IMR-90 (cell line): ENCODE measurements at regions not wholly inside any gene's neighbourhood (a gene's known extent, or its start where the extent isn't known, plus 50 kb on each side); places are given as distances from the start of the nearest gene placed in this dataset.

Experiments
- ATAC-seq: fragments of 200-7000 bp; cut with Tn5 transposase; 2 replicates; pipeline ENCODE4 v1.9.1; 2020; ENCODE audit warnings: low read depth, mild to moderate bottlenecking, moderate library complexity
- BruUV-seq: library from RNA; stranded (reverse); fragments of 400-500 nt; replicated peaks from 2 replicates; lab custom pipeline; 2021; lab: Mats Ljungman, UMichigan
- CTCF ChIA-PET: fragments of 300-600 bp; formaldehyde crosslinking; extraction: SDS; loops from one replicate; lab custom pipeline; 2021; ENCODE audit warnings: antibody characterized with exemption; lab: Yijun Ruan, JAX
- POLR2A ChIA-PET: fragments of 300-600 bp; sonication (Branson Sonifier 250); formaldehyde crosslinking; loops from one replicate; lab custom pipeline; 2022; ENCODE audit warnings: antibody characterized with exemption; ENCODE audit not compliant: unreplicated experiment; lab: Charles Lee
- DNase-seq: peaks from one replicate; pipeline ENCODE4 v3.0.0; 2013
- H2AFZ ChIP-seq: replicated peaks from 2 replicates; pipeline ENCODE3; 2013; ENCODE audit warnings: low read length, mild to moderate bottlenecking; ENCODE audit not compliant: poor library complexity
- H2AK5ac ChIP-seq: 2 replicates; pipeline ENCODE4 v1.6.1; 2013; ENCODE audit warnings: low read depth, low read length, inconsistent platforms
- H2AK9ac ChIP-seq: replicated peaks from 2 replicates; pipeline ENCODE3; 2013; ENCODE audit warnings: mild to moderate bottlenecking, low read depth, low read length, moderate library complexity; ENCODE audit not compliant: poor library complexity
- H2BK120ac ChIP-seq: 2 replicates; pipeline ENCODE4 v1.6.1; 2013; ENCODE audit warnings: low read depth, low read length, inconsistent platforms
- H2BK15ac ChIP-seq: 3 replicates; pipeline ENCODE4 v1.6.1; 2013; ENCODE audit warnings: low read depth, low read length, inconsistent platforms
- H2BK20ac ChIP-seq: 2 replicates; pipeline ENCODE4 v1.6.1; 2013; ENCODE audit warnings: low read depth, mild to moderate bottlenecking, inconsistent platforms, low read length, moderate library complexity
- H2BK5ac ChIP-seq: 2 replicates; pipeline ENCODE4 v1.6.1; 2013; ENCODE audit warnings: mild to moderate bottlenecking, low read depth, low read length, inconsistent platforms; ENCODE audit not compliant: poor library complexity, severe bottlenecking
- H3K14ac ChIP-seq: replicated peaks from 2 replicates; pipeline ENCODE4 v1.6.1; 2013; ENCODE audit warnings: low read depth, low read length, inconsistent platforms
- H3K18ac ChIP-seq: 2 replicates; pipeline ENCODE4 v1.6.1; 2013; ENCODE audit warnings: low read depth, low read length, control low read depth
- H3K23ac ChIP-seq: 2 replicates; pipeline ENCODE4 v1.6.1; 2013; ENCODE audit warnings: low read depth, low read length, inconsistent platforms
- H3K27ac ChIP-seq: 2 replicates; pipeline ENCODE4 v1.5.1; 2013; ENCODE audit warnings: mild to moderate bottlenecking, control low read depth, low read length; ENCODE audit not compliant: insufficient read depth
- H3K27me3 ChIP-seq: 2 replicates; pipeline ENCODE4 v1.6.1; 2013; ENCODE audit warnings: low read length; ENCODE audit not compliant: control insufficient read depth, insufficient read depth
- H3K36me3 ChIP-seq: 2 replicates; pipeline ENCODE4 v1.6.1; 2013; ENCODE audit warnings: low read length, mixed read lengths; ENCODE audit not compliant: control insufficient read depth, insufficient read depth
- H3K4ac ChIP-seq: 2 replicates; pipeline ENCODE4 v1.6.1; 2013; ENCODE audit warnings: low read depth, low read length, inconsistent platforms
- H3K4me1 ChIP-seq: 2 replicates; pipeline ENCODE4 v1.6.1; 2013; ENCODE audit warnings: low read length, mixed read lengths; ENCODE audit not compliant: control insufficient read depth, insufficient read depth
- H3K4me2 ChIP-seq: 2 replicates; pipeline ENCODE4 v1.6.1; 2013; ENCODE audit warnings: low read depth, mild to moderate bottlenecking, control low read depth, low read length, moderate library complexity
- H3K4me3 ChIP-seq: 2 replicates; pipeline ENCODE4 v1.5.1; 2013; ENCODE audit warnings: low read depth, mild to moderate bottlenecking, control low read depth, low read length, moderate library complexity; ENCODE audit not compliant: insufficient read depth
- H3K56ac ChIP-seq: 2 replicates; pipeline ENCODE4 v1.6.1; 2013; ENCODE audit warnings: low read length, inconsistent platforms; ENCODE audit not compliant: insufficient read depth; ENCODE audit errors: extremely low read depth
- H3K79me1 ChIP-seq, 2 experiments: 2 replicates each; pipeline ENCODE4 v1.6.1; 2013; ENCODE audit warnings: low read length in 2 of 2, inconsistent platforms in 1 of 2, low read depth in 1 of 2
- H3K9ac ChIP-seq: 2 replicates; pipeline ENCODE4 v1.6.1; 2013; ENCODE audit warnings: low read depth, low read length, control low read depth
- H3K9me1 ChIP-seq: 2 replicates; pipeline ENCODE4 v1.6.1; 2013; ENCODE audit warnings: low read length, inconsistent platforms; ENCODE audit not compliant: insufficient read depth
- H3K9me3 ChIP-seq: 2 replicates; pipeline ENCODE4 v1.6.1; 2013; ENCODE audit warnings: low read length; ENCODE audit not compliant: control insufficient read depth, insufficient read depth
- H4K20me1 ChIP-seq: 2 replicates; pipeline ENCODE4 v1.6.1; 2013; ENCODE audit warnings: low read length, inconsistent platforms; ENCODE audit not compliant: insufficient read depth
- H4K5ac ChIP-seq: 2 replicates; pipeline ENCODE4 v1.6.1; 2013; ENCODE audit warnings: mild to moderate bottlenecking, low read depth, low read length, control low read depth
- H4K8ac ChIP-seq, 2 experiments: 2 replicates each; pipeline ENCODE4 v1.6.1; 2013; ENCODE audit warnings: low read depth in 2 of 2, low read length in 2 of 2, control low read depth in 1 of 2, inconsistent platforms in 1 of 2
- H4K91ac ChIP-seq: 2 replicates; pipeline ENCODE4 v1.6.1; 2013; ENCODE audit warnings: low read depth, low read length, inconsistent platforms; ENCODE audit not compliant: insufficient read depth
- BHLHE40 ChIP-seq: fragments of 150-350 bp; IDR thresholded peaks from 2 replicates; pipeline ENCODE4 v1.6.1; 2016; ENCODE audit warnings: mild to moderate bottlenecking, low read depth, low read length
- CEBPB ChIP-seq: IDR thresholded peaks from 2 replicates; pipeline ENCODE4 v1.6.1; 2012; ENCODE audit warnings: low read depth, low read length, improper control_type of control experiment
- CHD1 ChIP-seq: IDR thresholded peaks from 2 replicates; pipeline ENCODE4 v1.6.1; 2012; ENCODE audit warnings: low read depth, low read length, improper control_type of control experiment
- CTCF ChIP-seq: conservative IDR thresholded peaks from 2 replicates; pipeline ENCODE4 v1.5.1; 2012; ENCODE audit warnings: mild to moderate bottlenecking, low read depth, low read length, improper control_type of control experiment
- FOS ChIP-seq: fragments of 150-350 bp; IDR thresholded peaks from 2 replicates; pipeline ENCODE4 v1.6.1; 2016; ENCODE audit warnings: low read depth, low read length
- MAFK ChIP-seq: IDR thresholded peaks from 2 replicates; pipeline ENCODE4 v1.6.1; 2012; ENCODE audit warnings: low read depth, low read length, improper control_type of control experiment
- MAZ ChIP-seq: IDR thresholded peaks from 2 replicates; pipeline ENCODE4 v1.6.1; 2012; ENCODE audit warnings: low read depth, mild to moderate bottlenecking, low read length, improper control_type of control experiment, moderate library complexity, borderline replicate concordance
- MXI1 ChIP-seq: IDR thresholded peaks from 2 replicates; pipeline ENCODE4 v1.6.1; 2012; ENCODE audit warnings: low read depth, mild to moderate bottlenecking, low read length, moderate library complexity, borderline replicate concordance
- NFE2L2 ChIP-seq: fragments of 150-350 bp; IDR thresholded peaks from 2 replicates; pipeline ENCODE4 v1.6.1; 2016; ENCODE audit warnings: low read depth, mild to moderate bottlenecking, low read length
- POLR2A ChIP-seq: IDR thresholded peaks from 2 replicates; pipeline ENCODE4 v1.6.1; 2012; ENCODE audit warnings: mild to moderate bottlenecking, low read depth, low read length
- RAD21 ChIP-seq: IDR thresholded peaks from 2 replicates; pipeline ENCODE4 v1.6.1; 2012; ENCODE audit warnings: low read length, improper control_type of control experiment
- RCOR1 ChIP-seq: IDR thresholded peaks from 2 replicates; pipeline ENCODE4 v1.6.1; 2012; ENCODE audit warnings: mild to moderate bottlenecking, low read length, improper control_type of control experiment; ENCODE audit not compliant: insufficient replicate concordance
- RFX5 ChIP-seq: IDR thresholded peaks from 2 replicates; pipeline ENCODE4 v1.8.0; 2012; ENCODE audit warnings: low read depth, mild to moderate bottlenecking, low read length, moderate library complexity
- dilution Hi-C: fragments of 300-500 bp; cut with HindIII; formaldehyde crosslinking; loops from one replicate; pipeline ENCODE4 v1.14.3; 2018; ENCODE audit warnings: low sequenced_read_pairs; ENCODE audit not compliant: unreplicated experiment
- in situ Hi-C: fragments of 300-500 bp; cut with MboI; formaldehyde crosslinking; loops from 3 replicates; pipeline ENCODE4 v1.14.3; 2019; ENCODE audit warnings: low sequenced_read_pairs, inconsistent platforms, mixed read lengths
- intact Hi-C: fragments of 100-400 bp; cut with micrococcal nuclease; formaldehyde crosslinking; loops from 2 replicates; pipeline ENCODE4 v1.10.0; 2022
- TF ChIP-seq, protein P1 (sequence below): fragments of 150-350 bp; IDR thresholded peaks from 2 replicates; pipeline ENCODE4 v1.6.1; 2016; ENCODE audit warnings: low read depth, mild to moderate bottlenecking, low read length, moderate library complexity, borderline replicate concordance

GRCh38 chr11:111107501-111107900, 138.0 kb upstream of the POU2AF2 start:
- Histone ChIP-seq H3K4me3 (no peak overlapping the region), H2AK5ac (no peak overlapping the region), H3K27me3 (no peaks in the 10 kb centered on the region), H4K5ac (no peak overlapping the region), H3K4me1 (peaks cover 4% of the 10 kb centered on the region), H2BK120ac (no peak overlapping the region), H2BK5ac (no peak overlapping the region), H3K4ac (no peak overlapping the region), H2BK20ac (no peak overlapping the region), H3K23ac (no peak overlapping the region), H3K27ac (no peak overlapping the region), H3K36me3 (no peaks in the 10 kb centered on the region), H4K20me1 (no peaks in the 10 kb centered on the region), H2AK9ac (no peak overlapping the region), H3K79me1 (no peaks in the 10 kb centered on the region), H2BK15ac (no peak overlapping the region), H4K8ac (no peak overlapping the region), H3K4me2 (no peak overlapping the region), H3K14ac (no peak overlapping the region), H3K9me1 (0 out of 2 replicates have a peak, but pooled peaks cover 2% of the 10 kb centered on the region), H3K9ac (no peak overlapping the region), H3K18ac (no peak overlapping the region), H3K9me3 (no peaks in the 10 kb centered on the region), H3K56ac (no peak overlapping the region), H2AFZ (no peak overlapping the region), H4K91ac (no peak overlapping the region)
- BruUV-seq: no TSS peak
- intact Hi-C loops (no loop called here), in situ Hi-C loops (no loop called here), dilution Hi-C loops (no loop called here)
- ATAC-seq: no peak
- CTCF ChIA-PET: interaction anchor here (1.0 kb wide), 1 partner anchor 10 kb away, joined by 4 read pairs; no protein-coding TSS in a partner anchor
- POLR2A ChIA-PET: no interaction called here
- DNase-seq: no peak
- no peak for TF ChIP-seq RFX5
- TF ChIP-seq CHD1: no peak
- no peak for TF ChIP-seq RCOR1
- no peak for TF ChIP-seq RAD21
- no peak for TF ChIP-seq POLR2A
- no peak for TF ChIP-seq FOS
- no peak for TF ChIP-seq NFE2L2
- TF ChIP-seq, protein P1, sequence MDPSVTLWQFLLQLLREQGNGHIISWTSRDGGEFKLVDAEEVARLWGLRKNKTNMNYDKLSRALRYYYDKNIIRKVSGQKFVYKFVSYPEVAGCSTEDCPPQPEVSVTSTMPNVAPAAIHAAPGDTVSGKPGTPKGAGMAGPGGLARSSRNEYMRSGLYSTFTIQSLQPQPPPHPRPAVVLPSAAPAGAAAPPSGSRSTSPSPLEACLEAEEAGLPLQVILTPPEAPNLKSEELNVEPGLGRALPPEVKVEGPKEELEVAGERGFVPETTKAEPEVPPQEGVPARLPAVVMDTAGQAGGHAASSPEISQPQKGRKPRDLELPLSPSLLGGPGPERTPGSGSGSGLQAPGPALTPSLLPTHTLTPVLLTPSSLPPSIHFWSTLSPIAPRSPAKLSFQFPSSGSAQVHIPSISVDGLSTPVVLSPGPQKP: no peak
- TF ChIP-seq MXI1: no peak
- no peak for TF ChIP-seq BHLHE40
- TF ChIP-seq CTCF: no peak
- no peak for TF ChIP-seq CEBPB
- no peak for TF ChIP-seq MAZ
- no peak for TF ChIP-seq MAFK
